PC-9 (cell line): ENCODE measurements at regions not wholly inside any gene's neighbourhood (a gene's known extent, or its start where the extent isn't known, plus 50 kb on each side); places are given as distances from the start of the nearest gene placed in this dataset.

Experiments used
- CTCF ChIP-seq: fragments of 200-600 bp; sonication (generic); conservative IDR thresholded peaks from 2 replicates; pipeline ENCODE4 v1.6.1; 2017; ENCODE audit warnings: mixed run types, antibody characterized with exemption, mild to moderate bottlenecking, moderate library complexity
- EZH2 ChIP-seq: fragments of 200-600 bp; sonication (generic); IDR thresholded peaks from 2 replicates; pipeline ENCODE4 v1.8.0; 2017; ENCODE audit warnings: antibody characterized with exemption, low read depth

DNA sequence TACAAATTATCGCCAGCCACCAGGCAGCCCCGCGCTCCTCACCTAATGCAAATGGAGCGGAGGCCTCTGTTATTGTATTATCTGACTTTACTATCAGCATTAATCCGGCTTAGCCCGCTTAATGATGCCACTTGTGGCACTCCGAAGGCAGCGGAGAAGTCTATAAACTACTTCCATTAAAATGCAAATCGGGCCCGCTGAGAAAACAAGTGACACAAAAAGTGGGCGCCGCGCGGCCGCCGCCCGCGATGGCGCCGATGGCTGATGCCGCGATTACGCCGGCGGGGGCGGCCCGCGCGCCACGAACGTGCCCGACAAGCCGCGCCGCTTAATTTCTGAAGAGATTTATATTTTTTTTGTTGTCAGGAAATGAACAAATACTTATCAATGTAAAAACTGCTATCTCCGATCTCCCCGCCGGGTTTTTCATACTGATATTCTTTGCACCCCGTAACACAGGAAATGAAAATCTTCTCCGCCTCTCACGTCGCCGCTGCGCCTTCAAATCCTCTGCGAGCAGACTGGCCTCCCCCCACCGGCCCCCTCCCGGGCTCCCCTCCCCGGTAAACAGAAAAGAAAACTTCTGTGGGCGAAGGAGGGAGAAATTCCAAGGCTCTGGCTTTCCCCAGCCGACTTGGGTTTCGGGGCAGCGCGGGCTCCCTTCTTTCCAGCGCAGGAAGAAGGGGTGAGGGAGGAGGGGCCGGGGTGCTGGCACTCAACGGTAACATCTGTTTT is 221.8 kb downstream of the INSIG2 start:
- TF ChIP-seq CTCF: no peak
- TF ChIP-seq EZH2: no peak
